Glutamatergic neuron (in vitro differentiated cells): ENCODE measurements at regions not wholly inside any gene's neighbourhood (a gene's known extent, or its start where the extent isn't known, plus 50 kb on each side); places are given as distances from the start of the nearest gene placed in this dataset.

Source experiments
- DNase-seq: peaks from one replicate; pipeline ENCODE4 v3.0.0; 2022
- H3K27ac Mint-ChIP-seq: one replicate; pipeline ENCODE4 v1.8.0; 2020; ENCODE audit warnings: mild to moderate bottlenecking, mixed read lengths, inconsistent platforms; ENCODE audit not compliant: unreplicated experiment
- H3K27me3 Mint-ChIP-seq: one replicate; pipeline ENCODE4 v1.8.0; 2020; ENCODE audit warnings: mild to moderate bottlenecking, moderate library complexity, mixed read lengths, inconsistent platforms; ENCODE audit not compliant: unreplicated experiment
- H3K36me3 Mint-ChIP-seq: one replicate; pipeline ENCODE4 v1.8.0; 2020; ENCODE audit warnings: mild to moderate bottlenecking, mixed read lengths, inconsistent platforms; ENCODE audit not compliant: unreplicated experiment
- H3K4me1 Mint-ChIP-seq: one replicate; pipeline ENCODE4 v1.8.0; 2020; ENCODE audit warnings: mild to moderate bottlenecking, low read depth, mixed read lengths, inconsistent platforms; ENCODE audit not compliant: unreplicated experiment
- H3K4me3 Mint-ChIP-seq: one replicate; pipeline ENCODE4 v1.8.0; 2020; ENCODE audit warnings: mild to moderate bottlenecking, mixed read lengths, inconsistent platforms; ENCODE audit not compliant: unreplicated experiment
- H3K9me3 Mint-ChIP-seq: one replicate; pipeline ENCODE4 v1.8.0; 2020; ENCODE audit warnings: mild to moderate bottlenecking, moderate library complexity, mixed read lengths, inconsistent platforms; ENCODE audit not compliant: unreplicated experiment
- CTCF ChIP-seq: fragments of 200-600 bp; sonication (generic); IDR thresholded peaks from one replicate; pipeline ENCODE4 v1.5.0; 2021; ENCODE audit not compliant: partially characterized antibody, unreplicated experiment

DNA sequence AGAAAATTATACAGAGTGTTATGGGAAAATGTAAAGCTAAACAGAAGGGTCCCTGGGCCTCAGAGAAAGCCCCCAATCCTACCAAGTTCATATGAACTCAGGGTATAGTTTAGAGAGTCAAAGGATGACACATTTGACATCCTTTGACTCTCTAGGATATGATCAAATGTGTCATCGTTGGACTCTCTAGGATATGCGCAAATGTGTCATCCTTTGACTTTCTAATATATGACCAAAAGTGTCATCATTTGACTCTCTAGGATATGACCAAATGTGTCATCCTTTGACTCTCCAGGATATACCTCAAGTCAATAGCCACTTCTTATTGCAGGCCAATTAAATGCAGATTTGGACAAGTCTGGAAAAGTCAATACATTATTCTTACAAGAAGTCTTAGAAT lies 204.8 kb upstream of the IGF1 start:
- no peak overlapping the region for H3K4me3 Mint-ChIP-seq
- no peak for TF ChIP-seq CTCF
- H3K4me1 Mint-ChIP-seq = no peaks in the 10 kb centered on the region
- H3K9me3 Mint-ChIP-seq = peaks cover 2% of the 10 kb centered on the region
- H3K27ac Mint-ChIP-seq = no peak overlapping the region
- peaks cover 2% of the 10 kb centered on the region for H3K27me3 Mint-ChIP-seq
- H3K36me3 Mint-ChIP-seq = no peaks in the 10 kb centered on the region
- no peak for DNase-seq

GRCh38 chr12:102682366-102683289 lies 202.3 kb upstream of the IGF1 start:
- DNase-seq = no peak
- H3K9me3 Mint-ChIP-seq = peaks cover 2% of the 10 kb centered on the region
- peaks cover 2% of the 10 kb centered on the region for H3K27me3 Mint-ChIP-seq
- H3K36me3 Mint-ChIP-seq = no peaks in the 10 kb centered on the region
- no peak overlapping the region for H3K27ac Mint-ChIP-seq
- TF ChIP-seq CTCF = no peak
- no peaks in the 10 kb centered on the region for H3K4me1 Mint-ChIP-seq
- H3K4me3 Mint-ChIP-seq = no peak overlapping the region

DNA sequence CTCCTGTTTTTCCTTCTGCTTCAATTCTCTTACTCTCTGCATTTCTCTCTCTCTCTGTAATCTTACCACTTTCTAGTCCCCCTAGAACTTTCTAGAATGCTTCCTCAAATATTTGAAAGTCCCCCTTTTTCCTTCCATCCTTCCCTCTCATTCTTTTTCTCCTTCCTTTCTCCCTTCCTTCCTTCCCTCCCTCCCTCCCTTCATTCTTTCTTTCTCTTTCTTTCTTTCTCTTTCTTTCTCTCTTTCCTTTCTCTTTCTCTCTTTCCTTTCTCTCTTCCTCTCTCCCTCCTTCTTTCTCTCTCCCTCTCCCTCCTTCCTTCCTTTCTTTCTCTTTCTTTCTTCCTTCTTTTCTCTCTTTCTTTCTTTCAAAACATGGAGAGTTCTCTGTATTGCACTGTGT lies 201.4 kb upstream of the IGF1 start:
- H3K27ac Mint-ChIP-seq = no peak overlapping the region

DNA sequence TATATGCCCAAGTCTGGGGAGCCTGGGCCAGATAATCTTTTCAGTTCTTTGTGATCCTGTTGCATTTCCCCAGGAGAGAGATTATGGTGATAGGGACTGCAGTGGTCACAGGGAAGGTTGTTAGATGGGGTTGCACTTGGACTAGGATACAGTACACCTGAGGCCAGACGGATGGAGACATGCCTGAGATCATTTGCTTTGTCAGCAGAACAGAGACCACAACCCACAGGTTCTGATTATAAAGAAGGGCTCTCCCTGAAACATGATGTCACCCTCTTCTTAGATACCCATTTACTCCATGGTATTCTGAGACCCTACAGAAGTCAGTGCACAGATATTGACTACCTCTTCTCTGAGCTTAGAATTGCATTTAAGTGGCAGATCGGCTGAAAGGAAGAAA lies 200.9 kb upstream of the IGF1 start:
- H3K27me3 Mint-ChIP-seq = peaks cover 2% of the 10 kb centered on the region

More for the DNA sequence above, 201.4 kb upstream of the IGF1 start:
- DNase-seq = no peak
- H3K9me3 Mint-ChIP-seq = peaks cover 2% of the 10 kb centered on the region
- H3K36me3 Mint-ChIP-seq = no peaks in the 10 kb centered on the region
- peaks cover 2% of the 10 kb centered on the region for H3K27me3 Mint-ChIP-seq
- H3K4me1 Mint-ChIP-seq = no peaks in the 10 kb centered on the region
- TF ChIP-seq CTCF = no peak
- no peak overlapping the region for H3K4me3 Mint-ChIP-seq

More for the DNA sequence above, 200.9 kb upstream of the IGF1 start:
- H3K9me3 Mint-ChIP-seq = peaks cover 2% of the 10 kb centered on the region
- no peak for TF ChIP-seq CTCF
- no peak overlapping the region for H3K4me3 Mint-ChIP-seq
- DNase-seq = no peak
- H3K27ac Mint-ChIP-seq = no peak overlapping the region
- H3K36me3 Mint-ChIP-seq = no peaks in the 10 kb centered on the region
- no peaks in the 10 kb centered on the region for H3K4me1 Mint-ChIP-seq
